Activated gamma-delta T cell treated with Interleukin-2 at 50 U/mL for 16 hours (primary cell): ENCODE measurements at regions not wholly inside any gene's neighbourhood (a gene's known extent, or its start where the extent isn't known, plus 50 kb on each side); places are given as distances from the start of the nearest gene placed in this dataset.

Experiments
- DNase-seq: peaks from one replicate; pipeline ENCODE4 v3.0.0-alpha.2; 2020

DNA sequence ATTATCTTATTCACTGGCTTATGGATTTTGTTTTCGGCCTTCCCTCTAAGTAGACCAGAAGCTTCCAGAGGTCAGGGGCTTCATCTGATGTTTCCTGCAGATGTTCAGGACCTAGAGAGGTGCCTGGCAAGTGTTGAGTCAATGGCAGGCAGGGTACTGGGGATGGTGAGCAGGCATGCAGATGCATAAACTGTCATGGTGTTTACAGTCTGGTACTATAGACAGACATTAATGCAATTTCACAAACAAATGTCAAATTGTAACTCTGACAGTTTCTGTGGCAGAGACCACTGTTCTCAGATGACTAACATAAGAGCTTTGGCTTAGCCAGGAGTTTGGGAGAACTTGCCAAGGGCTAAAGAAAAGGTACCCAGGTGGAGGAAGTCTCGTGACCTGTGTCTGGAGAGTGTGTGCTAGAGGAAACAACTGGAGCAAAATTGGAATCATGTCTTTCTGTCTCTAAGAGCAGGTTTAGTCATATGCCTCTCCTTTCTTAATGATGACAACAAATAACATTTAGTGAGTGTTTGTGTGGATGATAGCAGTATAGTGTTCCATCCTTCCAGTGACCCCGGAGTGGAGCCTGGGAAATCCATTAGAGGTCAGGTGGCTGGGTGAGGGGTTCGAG lies 53.7 kb upstream of the TRAK1 start:
- DNase-seq: no peak

DNA sequence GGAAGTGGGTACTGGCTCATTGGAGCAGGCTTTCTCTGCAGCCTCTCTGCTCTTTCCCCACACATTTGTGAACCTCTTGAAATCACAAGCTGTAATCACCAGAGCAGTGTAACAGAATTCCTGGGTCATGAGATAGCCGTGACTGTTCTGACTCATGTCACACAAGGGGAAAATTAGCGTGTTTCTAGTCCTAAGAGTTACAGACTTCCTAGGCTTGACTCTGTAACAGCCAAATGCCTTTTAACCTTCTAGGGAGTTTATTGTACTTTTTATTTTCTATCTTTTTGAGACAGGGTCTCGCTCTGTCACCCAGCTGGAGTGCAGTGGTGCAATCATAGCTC lies 54.7 kb upstream of the TRAK1 start:
- no peak for DNase-seq

DNA sequence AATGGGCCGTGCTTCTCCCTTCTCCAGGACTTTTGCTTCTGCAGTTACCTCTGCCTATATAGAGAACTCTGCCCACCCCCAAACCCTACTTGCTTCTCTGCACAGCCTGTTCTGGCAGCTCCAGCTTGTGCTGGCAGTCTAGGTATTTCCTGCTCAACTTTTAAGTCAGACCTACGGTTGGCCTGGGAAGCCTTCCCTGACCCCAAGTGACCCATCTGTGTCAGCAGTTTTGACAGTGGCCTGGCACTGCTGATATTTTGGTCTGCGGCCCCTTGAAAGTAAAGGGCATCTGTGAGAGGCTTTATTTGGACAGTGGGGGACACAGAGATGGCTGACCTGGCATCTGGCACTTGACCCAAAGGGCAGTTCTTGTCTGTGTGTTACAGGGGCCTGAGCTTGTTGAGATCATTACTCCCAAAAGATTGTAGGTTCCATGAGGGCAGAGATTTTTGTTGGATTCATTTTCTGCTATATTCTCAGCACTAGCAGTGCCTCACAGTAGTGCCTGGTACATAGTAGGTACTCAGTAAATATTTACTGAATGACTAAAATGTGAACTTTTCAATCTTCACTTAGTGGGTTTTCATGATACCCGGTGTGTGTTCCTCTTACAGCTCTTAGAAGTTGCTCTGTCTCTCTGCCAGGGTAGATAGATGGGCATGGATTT lies 55.2 kb upstream of the TRAK1 start:
- no peak for DNase-seq

DNA sequence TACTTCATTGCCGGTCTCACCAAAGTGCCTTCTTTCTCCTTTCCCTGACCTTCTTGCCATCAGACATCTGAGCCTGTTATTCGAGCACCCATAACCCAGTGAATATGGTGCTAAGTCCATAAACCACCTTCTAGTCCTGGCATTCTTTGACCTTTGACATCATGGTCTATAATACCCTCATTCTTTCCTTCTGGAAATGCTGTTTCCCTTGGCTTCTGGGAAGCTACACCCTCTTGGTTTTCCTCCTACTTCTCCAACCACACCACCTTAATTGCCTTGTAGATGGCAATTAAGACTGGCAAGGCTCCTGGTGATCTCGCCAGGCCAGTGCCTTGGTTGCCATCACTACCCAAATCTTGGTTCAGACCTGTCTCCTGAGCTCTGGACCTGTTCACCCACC lies 56.1 kb upstream of the TRAK1 start:
- no peak for DNase-seq

DNA sequence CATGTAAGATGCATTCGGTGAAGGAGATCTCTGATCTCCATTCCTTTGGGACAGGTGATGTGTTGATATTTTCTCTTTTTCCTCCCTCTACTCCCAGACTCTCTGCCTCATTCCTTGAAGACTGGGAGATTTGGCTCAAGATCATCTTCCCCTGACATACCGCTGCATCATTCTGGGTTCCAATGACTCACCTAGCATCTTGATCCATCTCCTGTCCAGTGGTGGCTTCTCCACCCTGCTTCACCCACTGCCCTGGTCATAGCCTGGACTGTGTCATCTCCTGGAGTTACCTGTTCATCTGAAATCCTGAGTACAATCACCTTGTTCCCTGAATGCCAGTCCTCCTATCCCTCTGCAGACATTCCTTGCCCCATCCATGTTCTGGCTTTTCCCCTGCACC lies 57.4 kb upstream of the TRAK1 start:
- no peak for DNase-seq

DNA sequence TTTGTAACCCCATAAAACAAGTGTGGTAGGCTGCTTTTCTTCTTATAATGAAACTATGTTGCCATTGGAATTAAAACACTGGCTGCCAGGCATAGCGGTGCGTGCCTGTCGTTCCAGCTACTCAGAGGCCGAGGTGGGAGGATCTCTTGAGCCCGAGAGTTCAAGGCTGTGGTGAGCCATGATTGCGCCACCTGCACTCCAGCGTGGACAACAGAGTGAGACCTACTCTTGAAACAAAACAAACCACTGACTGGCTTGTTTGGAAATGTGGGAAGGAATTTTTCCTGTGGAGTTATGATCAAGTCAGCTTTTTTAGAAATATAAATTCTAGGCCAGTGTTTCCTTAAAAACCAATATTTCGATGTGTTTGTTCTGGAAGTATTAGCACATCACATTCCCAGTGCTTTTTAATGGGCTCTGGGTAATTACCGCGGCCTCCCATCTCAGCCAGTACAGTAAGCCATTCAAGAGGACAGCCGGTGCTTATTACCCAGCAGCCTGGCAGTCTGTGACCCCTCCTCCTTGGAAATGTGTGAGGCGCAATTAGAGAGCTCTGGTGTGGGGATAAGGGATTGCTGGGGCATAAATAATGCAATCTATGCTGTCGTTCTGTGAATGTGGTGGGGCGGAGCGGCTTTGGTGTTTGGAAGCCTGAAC lies 58.3 kb upstream of the TRAK1 start:
- no peak for DNase-seq

DNA sequence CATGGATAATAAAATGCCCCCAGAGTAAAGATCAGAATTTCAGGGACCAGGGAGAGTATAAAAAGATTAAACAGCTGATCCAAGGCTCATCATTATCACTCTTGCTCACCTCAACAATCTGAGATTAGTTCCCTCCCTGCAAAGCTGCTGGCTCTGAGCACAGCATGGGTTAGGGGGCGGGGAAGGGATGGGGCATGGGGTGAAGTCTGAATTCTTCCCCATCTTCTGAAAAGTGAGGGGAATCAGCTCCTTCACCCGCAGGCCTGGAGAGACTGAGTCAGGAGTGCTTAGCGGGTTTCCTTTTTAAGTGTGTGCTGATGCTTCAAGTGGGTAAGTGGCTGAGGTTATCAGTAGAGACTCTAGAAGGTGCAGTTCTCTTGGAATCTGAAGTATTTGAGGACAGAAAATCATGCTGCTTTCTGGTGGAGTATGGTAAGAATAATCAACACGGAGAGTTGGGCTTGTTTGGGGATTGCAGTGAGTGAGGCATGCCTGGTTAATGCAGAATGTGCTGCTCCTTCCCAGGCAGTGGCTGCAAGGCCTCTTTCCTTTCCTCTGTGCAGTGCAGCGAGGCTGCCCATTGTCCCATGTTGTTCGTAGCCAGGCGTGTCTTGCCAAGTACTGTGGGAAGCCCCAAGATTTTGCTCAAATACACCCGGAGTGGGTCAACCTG lies 59.2 kb upstream of the TRAK1 start:
- no peak for DNase-seq

DNA sequence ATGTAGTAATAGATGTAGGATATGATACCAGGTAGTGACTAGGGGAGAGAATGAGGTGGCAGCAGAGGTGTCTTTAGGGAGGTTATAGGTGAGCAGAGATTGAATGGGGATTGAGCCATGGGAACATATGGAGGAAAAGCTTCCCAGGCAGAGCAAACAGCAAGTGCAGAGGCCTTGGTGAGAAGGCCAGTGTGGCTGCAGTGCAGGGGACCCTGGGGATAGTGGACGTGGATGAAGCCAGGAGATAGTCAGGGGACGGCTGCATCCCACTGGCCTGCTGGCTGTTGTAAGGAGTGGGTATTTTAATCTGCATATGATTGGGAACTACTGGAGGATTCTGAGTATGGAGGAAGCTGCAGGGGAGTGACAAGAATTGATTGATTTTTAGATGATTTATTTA lies 62.7 kb upstream of the TRAK1 start:
- no peak for DNase-seq

DNA sequence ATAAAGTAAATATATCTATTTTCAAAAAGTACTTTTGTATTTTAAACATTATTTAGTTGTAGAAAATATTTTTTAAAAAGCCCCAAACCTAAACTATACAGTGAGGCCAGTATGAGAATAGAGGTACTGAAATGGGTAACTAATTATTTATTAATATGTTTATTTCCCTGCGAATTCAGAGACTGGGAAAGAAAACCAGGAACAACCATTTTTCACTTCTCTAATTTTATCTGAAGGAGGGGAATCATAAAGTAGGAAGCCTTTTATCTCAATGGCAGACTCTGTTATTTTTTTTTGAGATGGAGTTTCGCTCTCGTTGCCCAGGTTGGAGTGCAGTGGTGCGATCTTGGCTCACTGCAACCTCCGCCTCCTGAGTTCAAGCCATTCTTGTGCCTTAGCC lies 63.6 kb upstream of the TRAK1 start:
- DNase-seq: no peak

DNA sequence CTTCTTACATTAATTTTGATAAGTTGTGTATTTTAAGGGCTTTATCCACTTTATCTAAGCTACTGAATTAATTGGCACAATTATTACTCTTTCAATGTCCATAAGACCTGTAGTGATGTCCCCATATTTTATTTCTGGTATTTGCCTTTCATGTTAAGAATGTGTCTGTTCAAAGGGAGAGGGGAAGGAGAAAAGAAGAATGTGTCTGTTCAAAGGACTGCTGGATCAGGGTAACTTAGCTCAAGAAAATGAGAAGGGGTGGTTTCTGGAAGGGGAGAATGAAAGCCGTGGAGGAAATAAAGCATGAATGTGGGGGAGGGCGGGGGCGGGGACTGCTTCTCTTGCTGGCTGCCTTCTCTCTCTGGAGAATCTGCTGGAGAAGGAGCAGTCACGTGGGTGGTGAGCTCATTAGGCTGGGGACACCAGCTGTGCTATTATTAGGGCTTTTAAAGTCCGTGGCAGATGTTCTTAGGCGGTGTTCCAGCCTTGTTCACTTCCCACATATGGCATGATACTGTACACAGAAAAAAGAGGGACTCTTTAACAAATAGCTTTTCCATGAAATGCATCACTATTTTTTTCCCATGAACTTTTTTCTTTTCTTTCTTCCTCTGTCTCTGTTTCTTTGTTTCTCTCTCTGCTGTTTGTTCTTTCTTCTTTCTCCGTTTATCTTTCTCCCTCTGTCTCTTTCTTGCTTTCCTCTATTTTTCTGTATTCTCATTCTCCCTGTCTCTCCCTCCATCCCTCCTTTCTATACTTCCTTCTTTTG lies 63.7 kb upstream of the ULK4 start:
- DNase-seq: no peak

DNA sequence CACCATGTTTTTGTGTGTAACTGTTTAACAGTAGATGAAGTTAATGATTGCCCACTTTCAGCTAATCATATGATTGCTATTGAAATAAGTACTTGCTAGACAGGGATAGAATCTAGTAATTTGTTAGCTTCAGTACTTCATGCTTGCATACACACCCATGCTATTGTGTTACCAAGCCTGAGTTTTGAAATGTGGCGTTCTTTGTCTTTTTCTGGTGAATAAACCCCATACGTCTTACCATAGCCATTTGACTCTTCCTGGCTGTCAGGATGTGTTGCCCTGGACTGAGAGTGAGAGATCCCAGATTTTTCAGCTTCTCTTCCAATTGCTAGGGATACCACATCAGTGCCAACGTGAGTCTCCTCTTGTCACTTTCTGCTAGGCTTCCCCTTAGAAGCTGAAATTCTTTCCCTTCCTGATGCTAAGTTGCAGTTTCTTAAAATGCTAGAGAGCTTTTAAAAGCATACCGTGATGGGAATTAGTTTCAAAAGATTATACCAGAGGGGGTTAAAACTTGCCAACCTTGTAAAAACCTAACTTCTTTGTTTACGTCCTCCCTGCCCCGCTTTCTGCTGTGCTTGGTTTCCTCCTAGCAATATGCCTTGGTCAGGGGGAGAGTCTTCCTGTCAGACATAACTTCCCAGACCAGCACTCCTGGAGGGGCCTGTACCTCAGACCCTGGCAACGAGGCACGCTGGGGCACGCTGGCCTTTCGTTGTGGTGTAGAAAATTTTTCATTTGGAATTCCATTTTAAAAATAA lies 62.9 kb upstream of the ULK4 start:
- DNase-seq: no peak

DNA sequence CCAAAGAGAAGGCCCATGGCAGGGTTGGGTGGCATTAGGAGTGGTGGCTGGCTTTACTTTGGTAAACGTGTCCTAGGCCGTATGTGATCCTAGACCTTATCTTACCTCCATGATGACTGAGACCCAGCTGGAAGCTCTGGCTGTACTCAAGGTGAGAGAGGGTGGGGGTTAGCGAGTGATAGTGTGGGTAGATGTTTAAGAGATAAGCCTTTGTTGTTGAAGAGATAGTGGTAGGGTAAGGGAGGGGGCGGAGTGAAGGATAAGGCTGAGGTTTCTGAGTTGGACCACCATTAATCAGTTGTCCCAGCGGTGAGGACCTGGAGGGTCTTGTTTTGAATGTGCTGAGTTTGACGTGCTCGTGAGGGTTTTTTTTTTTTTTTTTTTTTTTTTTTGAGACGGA lies 61.5 kb upstream of the ULK4 start:
- DNase-seq: no peak

DNA sequence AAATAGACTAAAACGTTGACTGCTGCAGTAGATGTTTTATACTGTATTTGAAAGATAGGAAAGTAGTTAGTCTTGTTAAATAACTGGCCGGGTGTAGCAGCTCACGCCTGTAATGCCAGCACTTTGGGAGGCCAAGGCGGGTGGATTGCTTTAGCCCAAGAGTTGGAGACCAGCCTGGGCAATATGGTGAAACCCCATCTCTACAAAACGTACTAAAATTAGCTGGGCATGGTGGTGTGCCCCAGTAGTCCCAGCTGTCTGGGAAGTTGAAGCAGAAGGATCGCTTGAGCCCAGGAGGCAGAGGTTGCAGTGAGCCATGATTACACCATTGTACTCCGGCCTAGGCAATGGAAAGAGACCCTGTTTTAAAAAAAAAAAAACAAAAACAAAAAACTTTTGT lies 60.5 kb upstream of the ULK4 start:
- no peak for DNase-seq

DNA sequence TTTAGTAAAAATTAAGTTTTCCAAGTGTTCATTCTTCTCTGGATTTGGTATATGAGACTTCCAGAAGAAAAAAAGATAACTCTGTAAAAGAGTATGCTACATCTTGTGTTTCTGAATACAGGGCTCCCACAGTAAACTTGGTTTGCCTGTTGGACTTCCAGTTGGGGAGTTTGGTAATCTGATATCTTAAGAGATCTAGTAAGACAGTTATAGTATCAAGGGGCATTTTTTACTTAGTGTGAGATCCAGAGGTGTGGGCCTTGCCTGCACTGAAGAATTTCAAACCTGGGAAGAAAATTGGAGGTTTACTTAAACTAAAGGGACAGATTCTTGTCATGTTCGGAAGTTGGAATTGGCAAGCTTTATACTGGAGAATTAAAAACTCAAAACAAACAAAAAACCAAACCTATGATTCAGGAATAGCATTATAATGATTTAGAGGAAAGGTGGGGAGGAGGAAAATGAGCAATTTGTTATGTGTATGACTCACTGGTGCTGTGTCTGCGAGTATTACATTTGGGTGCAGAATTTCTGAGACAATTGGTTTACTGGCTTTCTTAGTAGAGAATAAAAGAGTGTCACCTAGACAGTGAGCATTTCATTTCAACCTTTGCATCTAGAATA lies 58.9 kb upstream of the ULK4 start:
- DNase-seq: no peak

DNA sequence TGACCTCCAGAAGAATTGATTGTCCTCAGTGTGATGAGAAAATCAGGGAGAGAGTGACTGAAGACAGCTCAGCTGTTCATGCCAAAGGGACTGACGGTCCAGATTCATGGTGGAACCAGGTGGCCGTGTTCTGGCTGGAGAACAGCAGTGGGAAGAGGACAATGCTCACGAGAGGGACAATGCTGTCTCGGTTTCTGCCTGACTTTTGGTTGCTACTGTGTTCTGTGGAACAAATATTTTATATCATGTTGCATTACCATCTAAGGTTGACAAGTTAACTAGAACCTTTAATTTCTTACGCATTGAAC lies 58.0 kb upstream of the ULK4 start:
- no peak for DNase-seq

DNA sequence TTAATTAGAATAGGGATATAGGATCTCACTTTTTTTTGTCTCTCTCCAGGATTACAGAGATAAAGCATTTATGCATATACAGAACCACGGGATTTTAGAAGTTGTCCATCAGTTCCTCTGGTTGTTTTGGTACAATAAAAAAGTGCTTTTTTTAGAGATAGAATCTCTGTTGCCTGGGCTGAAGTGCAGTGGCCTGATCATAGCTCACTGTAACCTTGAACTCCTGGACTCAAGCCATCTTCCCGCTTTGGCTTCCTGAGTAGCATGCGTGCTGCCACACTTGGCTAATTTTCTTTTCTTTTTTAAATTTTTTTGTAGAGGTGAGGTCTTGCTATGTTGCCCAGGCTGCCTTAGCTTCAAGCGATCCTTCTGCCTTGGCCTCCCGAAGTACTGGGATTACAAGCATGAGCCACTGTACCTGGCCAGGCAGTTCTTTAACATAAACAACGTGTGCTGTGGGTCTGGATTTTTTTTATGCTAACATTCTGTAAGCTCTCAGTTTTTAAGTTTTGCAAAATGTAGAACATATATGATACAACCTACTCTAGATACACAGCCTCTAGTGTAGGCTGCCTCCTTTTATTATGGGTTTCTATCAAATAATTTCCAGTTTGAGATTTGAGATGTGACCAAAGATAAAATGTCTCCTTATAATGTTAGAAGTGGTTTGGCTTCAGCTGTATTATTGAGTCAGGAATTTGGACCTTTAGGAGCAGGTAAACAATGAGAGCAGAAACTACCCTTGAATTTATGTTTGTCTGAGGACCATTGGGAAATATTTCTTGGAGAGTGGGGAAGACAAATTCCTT lies 57.4 kb upstream of the ULK4 start:
- DNase-seq: no peak

DNA sequence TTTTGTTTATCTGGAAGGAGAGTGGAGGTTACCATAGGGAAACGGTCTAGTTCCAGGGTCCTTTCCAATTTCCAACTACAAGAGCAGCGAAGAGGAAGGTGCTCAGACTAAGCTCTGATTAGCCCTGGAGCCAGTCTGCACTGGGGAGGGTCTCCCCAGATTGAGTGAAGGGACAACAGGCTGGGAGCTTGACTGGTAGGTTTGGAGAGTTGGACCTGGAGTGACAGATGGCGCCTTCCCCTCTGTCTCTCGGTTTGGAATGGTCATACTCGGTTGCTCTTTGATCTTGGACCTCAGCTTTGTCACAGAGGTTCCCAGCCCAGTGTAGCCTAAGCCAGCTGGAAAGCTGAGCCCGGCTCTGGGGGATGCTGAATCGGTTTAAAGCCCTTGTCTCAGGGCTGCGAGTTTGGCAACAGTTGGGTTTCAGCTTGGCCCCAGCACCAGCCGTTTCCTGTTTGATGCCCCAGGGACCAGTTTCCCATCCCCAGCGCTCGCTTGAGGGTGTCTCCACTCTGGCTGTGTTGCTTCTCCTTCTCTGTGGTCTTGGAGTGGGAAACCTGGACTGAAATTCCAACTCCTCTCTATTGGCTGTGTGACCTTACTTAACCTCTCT lies 53.1 kb upstream of the ULK4 start:
- no peak for DNase-seq

DNA sequence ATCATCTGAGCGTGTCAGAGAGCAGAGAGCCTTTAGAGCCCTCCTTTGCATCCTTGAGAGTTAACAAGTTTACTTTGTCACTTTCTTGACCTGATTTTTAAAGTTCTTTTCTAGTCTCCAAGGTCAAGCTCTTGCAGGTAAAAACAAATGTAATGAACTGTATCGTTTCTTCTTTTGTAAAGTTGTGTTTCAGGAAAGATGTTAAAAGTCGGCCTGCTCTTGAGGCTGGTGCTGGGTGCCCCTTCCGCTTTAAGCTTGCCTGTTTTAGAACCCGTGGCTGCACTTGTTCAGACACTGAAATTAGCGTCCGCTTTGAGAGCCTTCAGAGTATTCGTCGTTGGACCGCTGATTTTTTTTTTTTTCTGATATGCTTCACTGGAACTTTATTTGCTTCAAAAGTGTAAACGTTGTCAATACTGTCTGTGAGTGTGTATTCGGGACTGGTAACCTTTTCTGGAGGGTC lies 52.6 kb upstream of the ULK4 start:
- DNase-seq: no peak

DNA sequence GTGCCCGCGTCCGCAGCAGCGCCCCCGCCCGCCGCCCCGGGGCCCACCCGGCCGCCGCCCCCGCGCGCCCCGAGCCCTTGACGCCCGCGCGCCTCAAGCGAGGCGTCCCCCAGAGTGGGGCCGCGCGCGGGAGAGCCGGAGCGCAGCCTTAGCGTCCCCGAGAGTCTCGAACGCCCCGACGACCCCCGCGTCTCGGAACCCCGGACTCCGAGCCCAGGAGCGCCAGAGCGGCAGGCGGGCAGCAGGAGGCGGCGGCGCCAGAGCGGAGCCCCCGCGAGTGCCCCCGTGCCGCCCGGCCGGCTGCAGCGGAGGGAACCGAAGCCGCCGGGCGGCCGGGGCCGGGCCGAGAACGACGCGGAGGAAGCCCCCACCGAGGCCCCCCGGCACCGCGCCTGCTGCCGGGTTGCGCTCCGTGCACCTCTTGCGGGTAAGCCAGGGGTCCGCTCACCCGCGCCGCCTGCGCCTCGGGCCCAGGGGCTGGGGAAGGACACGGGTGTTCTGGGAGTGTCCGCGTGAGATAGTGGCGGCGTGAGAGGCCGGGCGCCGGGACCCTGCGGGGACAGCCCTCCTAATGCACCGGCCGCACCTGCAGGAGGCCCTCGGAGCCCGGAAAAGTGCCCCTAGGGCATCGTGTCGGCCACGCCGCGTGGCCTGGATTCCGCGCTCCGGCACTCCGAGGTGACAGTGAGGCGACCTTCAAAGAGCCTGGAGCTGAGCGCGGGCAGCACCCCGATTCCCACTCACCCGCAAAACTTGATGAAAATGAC lies 52.0 kb upstream of the ULK4 start:
- peak; percentile 16 for DNase-seq
